ENCODE measurements at regions not wholly inside any gene's neighbourhood (a gene's known extent, or its start where the extent isn't known, plus 50 kb on each side); places are given as distances from the start of the nearest gene placed in this dataset.

DNA sequence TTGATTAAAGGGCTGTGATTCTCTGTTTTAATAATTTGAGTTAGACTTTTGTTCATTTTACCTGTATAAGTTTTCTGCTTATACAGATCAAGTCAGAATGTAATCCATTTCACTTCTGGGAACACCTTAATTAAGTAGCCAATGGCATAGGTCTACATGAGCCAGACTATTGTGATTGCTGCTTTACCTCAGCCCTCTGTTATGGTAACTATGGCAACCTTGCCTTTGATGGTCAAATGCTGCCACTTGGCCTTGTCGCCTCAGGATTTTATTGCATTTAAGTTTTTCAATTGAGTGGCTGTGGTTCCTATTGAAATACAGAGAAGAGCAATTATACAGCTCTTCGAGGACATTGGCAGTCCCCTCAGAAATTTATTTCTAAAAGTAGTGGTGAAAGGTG lies 64.3 kb upstream of the TMEM106B start (continued):
- TF ChIP-seq TBP (CRISPR knock-in tag; IDR thresholded peaks at IDR 0.05) (no peak), BHLHE40 (IDR thresholded peaks at IDR 0.05; ENCODE audit: low read length) (no peak), PAX8 (CRISPR knock-in tag; IDR thresholded peaks at IDR 0.05; ENCODE audit: borderline replicate concordance) (no peak)
- TF ChIP-seq, protein P1, sequence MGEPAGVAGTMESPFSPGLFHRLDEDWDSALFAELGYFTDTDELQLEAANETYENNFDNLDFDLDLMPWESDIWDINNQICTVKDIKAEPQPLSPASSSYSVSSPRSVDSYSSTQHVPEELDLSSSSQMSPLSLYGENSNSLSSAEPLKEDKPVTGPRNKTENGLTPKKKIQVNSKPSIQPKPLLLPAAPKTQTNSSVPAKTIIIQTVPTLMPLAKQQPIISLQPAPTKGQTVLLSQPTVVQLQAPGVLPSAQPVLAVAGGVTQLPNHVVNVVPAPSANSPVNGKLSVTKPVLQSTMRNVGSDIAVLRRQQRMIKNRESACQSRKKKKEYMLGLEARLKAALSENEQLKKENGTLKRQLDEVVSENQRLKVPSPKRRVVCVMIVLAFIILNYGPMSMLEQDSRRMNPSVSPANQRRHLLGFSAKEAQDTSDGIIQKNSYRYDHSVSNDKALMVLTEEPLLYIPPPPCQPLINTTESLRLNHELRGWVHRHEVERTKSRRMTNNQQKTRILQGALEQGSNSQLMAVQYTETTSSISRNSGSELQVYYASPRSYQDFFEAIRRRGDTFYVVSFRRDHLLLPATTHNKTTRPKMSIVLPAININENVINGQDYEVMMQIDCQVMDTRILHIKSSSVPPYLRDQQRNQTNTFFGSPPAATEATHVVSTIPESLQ (CRISPR knock-in tag; conservative IDR thresholded peaks at IDR 0.05) = no peak

DNA sequence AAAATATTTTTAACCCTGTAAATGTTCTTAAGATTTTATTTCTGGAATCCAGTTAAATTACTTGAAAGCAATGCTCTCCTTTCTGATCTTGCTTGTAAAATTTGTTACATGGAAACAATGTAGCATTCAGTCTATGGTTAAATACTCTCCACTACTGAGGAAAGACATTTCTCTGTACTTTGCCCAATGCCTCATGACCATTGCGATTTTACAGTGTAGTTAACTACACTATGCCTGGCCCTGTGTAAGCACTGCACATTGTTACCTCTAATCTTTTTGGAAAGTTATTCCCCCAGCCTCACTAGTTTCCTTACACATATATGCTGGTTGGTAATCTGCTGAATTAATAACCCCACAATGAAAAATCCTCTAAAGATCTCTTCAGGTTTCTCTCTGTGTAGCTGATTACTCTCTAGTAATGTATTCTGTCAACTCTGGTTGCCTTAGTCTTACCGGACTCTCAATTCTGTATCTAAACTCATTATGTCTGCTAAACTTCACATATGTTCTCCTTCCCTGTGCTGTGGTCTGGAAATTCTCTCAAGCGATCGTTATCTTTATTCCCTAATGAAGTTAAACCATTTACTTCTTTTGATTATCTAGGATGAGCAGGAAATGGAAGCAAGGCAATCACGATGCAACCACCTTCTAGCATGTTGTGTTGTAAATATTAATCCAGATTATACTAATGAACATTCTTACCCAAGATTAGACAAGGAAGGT lies 58.7 kb upstream of the TMEM106B start:
- WGBS (ENCODE audit: low lambda C conversion rate) = 28% methylated on average over 5 of the region's 5 CpGs
- ATAC-seq = no peak; the same call in 2 of the 3 replicates
- in situ Hi-C loops (cut with HindIII; ENCODE audit: extremely low pct_ligation_motif_present, low pct_unique_long_range_greater_than_20kb) = no loop called here
- no peak for TF ChIP-seq NCOA2 (CRISPR knock-in tag; IDR thresholded peaks at IDR 0.05)
- no peak for TF ChIP-seq RFX1 (IDR thresholded peaks at IDR 0.05)
- TF ChIP-seq HDAC2 (CRISPR knock-in tag; IDR thresholded peaks at IDR 0.05) = no peak
- TF ChIP-seq KLF13 (CRISPR knock-in tag; IDR thresholded peaks at IDR 0.05) = no peak
- TF ChIP-seq, protein P2, sequence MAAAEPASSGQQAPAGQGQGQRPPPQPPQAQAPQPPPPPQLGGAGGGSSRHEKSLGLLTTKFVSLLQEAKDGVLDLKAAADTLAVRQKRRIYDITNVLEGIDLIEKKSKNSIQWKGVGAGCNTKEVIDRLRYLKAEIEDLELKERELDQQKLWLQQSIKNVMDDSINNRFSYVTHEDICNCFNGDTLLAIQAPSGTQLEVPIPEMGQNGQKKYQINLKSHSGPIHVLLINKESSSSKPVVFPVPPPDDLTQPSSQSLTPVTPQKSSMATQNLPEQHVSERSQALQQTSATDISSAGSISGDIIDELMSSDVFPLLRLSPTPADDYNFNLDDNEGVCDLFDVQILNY (CRISPR knock-in tag; conservative IDR thresholded peaks at IDR 0.05) = no peak
- TF ChIP-seq, protein P3, sequence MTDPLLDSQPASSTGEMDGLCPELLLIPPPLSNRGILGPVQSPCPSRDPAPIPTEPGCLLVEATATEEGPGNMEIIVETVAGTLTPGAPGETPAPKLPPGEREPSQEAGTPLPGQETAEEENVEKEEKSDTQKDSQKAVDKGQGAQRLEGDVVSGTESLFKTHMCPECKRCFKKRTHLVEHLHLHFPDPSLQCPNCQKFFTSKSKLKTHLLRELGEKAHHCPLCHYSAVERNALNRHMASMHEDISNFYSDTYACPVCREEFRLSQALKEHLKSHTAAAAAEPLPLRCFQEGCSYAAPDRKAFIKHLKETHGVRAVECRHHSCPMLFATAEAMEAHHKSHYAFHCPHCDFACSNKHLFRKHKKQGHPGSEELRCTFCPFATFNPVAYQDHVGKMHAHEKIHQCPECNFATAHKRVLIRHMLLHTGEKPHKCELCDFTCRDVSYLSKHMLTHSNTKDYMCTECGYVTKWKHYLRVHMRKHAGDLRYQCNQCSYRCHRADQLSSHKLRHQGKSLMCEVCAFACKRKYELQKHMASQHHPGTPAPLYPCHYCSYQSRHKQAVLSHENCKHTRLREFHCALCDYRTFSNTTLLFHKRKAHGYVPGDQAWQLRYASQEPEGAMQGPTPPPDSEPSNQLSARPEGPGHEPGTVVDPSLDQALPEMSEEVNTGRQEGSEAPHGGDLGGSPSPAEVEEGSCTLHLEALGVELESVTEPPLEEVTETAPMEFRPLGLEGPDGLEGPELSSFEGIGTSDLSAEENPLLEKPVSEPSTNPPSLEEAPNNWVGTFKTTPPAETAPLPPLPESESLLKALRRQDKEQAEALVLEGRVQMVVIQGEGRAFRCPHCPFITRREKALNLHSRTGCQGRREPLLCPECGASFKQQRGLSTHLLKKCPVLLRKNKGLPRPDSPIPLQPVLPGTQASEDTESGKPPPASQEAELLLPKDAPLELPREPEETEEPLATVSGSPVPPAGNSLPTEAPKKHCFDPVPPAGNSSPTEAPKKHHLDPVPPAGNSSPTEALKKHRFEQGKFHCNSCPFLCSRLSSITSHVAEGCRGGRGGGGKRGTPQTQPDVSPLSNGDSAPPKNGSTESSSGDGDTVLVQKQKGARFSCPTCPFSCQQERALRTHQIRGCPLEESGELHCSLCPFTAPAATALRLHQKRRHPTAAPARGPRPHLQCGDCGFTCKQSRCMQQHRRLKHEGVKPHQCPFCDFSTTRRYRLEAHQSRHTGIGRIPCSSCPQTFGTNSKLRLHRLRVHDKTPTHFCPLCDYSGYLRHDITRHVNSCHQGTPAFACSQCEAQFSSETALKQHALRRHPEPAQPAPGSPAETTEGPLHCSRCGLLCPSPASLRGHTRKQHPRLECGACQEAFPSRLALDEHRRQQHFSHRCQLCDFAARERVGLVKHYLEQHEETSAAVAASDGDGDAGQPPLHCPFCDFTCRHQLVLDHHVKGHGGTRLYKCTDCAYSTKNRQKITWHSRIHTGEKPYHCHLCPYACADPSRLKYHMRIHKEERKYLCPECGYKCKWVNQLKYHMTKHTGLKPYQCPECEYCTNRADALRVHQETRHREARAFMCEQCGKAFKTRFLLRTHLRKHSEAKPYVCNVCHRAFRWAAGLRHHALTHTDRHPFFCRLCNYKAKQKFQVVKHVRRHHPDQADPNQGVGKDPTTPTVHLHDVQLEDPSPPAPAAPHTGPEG (CRISPR knock-in tag; IDR thresholded peaks at IDR 0.05) = no peak
- TF ChIP-seq, protein P4, sequence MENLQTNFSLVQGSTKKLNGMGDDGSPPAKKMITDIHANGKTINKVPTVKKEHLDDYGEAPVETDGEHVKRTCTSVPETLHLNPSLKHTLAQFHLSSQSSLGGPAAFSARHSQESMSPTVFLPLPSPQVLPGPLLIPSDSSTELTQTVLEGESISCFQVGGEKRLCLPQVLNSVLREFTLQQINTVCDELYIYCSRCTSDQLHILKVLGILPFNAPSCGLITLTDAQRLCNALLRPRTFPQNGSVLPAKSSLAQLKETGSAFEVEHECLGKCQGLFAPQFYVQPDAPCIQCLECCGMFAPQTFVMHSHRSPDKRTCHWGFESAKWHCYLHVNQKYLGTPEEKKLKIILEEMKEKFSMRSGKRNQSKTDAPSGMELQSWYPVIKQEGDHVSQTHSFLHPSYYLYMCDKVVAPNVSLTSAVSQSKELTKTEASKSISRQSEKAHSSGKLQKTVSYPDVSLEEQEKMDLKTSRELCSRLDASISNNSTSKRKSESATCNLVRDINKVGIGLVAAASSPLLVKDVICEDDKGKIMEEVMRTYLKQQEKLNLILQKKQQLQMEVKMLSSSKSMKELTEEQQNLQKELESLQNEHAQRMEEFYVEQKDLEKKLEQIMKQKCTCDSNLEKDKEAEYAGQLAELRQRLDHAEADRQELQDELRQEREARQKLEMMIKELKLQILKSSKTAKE (CRISPR knock-in tag; IDR thresholded peaks at IDR 0.05; ENCODE audit: borderline replicate concordance) = no peak
- no peak for TF ChIP-seq ZNF317 (CRISPR knock-in tag; IDR thresholded peaks at IDR 0.05)

More for the DNA sequence above, 58.7 kb upstream of the TMEM106B start:
- no peak overlapping the region for H3K9ac ChIP-seq (ENCODE audit: insufficient read depth, low read depth, low read length)
- H3K36me3 ChIP-seq (replicated peaks in 1 of 2; ENCODE audit: control insufficient read depth in 1 of 2, insufficient read depth in 2 of 2, low read length in 2 of 2) = no peaks in the 10 kb centered on the region
- H3K27ac ChIP-seq (ENCODE audit: extremely low read length, insufficient read depth, low read length) = no peak overlapping the region
- intact Hi-C loops (cut with micrococcal nuclease; ENCODE audit: unreplicated experiment) = loop anchor here (5.0 kb wide), 1 partner anchor 790 kb away; no protein-coding TSS in a partner anchor
- no peak overlapping the region for H2AFZ ChIP-seq (ENCODE audit: low read length)
- no peak overlapping the region for H3K4me2 ChIP-seq (ENCODE audit: low read depth, low read length)
- no peaks in the 10 kb centered on the region for H3K9me3 ChIP-seq (ENCODE audit: low read length)
- no peaks in the 10 kb centered on the region for H3K79me2 ChIP-seq (ENCODE audit: insufficient read depth, low read length)
- FAIRE-seq (no peak), DNase-seq (ENCODE audit: low spot score) (no peak)
- H3K27me3 ChIP-seq (ENCODE audit: control insufficient read depth in 1 of 2, insufficient read depth in 2 of 2, low read length in 2 of 2) = no peaks in the 10 kb centered on the region
- H3K4me3 ChIP-seq (replicated peaks in 1 of 3; ENCODE audit: insufficient read depth in 1 of 3, low read depth in 2 of 3, low read length in 3 of 3) = no peak overlapping the region
- no peaks in the 10 kb centered on the region for H3K4me1 ChIP-seq (ENCODE audit: insufficient read depth, low read length)
- ChIA-PET POLR2A (no interaction called here), CTCF (ENCODE audit: low intra/inter-chr PET ratio, low total read pairs) (no interaction called here)
- BruUV-seq (replicated peaks) = no TSS peak
- H4K20me1 ChIP-seq (ENCODE audit: insufficient read depth, low read length) = no peaks in the 10 kb centered on the region

All from HepG2 (cell line).